ENCODE measurements at regions not wholly inside any gene's neighbourhood (a gene's known extent, or its start where the extent isn't known, plus 50 kb on each side); places are given as distances from the start of the nearest gene placed in this dataset.

DNA sequence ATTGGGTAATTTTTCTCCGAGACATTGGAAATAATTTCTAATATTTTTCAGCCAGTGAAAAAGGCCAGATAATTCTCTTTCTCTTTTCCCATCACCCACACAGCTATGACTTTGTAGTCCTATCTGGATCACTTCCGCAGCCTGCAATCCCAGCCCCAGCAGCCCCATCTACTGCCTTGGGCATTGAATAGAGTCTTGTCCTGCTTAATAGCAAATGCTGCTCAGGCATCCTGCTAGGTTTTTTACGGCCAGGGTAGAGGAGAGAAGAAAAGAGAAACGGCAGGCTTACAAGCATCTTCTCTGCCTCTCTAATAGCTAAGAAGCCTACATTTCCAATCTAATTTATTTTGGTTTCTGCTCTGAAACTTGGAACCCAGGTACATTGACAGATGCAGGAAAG, 154.3 kb upstream of the B3GAT1 start:
- H3K27ac ChIP-seq (ENCODE audit: extremely low read length, insufficient read depth, low read length) = no peak overlapping the region
- H3K4me2 ChIP-seq (ENCODE audit: low read depth, low read length) = no peak overlapping the region
- H3K79me2 ChIP-seq (ENCODE audit: insufficient read depth, low read length) = no peaks in the 10 kb centered on the region
- no peaks in the 10 kb centered on the region for H3K36me3 ChIP-seq (replicated peaks in 1 of 2; ENCODE audit: control insufficient read depth in 1 of 2, insufficient read depth in 2 of 2, low read length in 2 of 2)
- DNase-seq (ENCODE audit: low spot score) = no peak
- no peak for ATAC-seq
- CTCF ChIA-PET (ENCODE audit: low intra/inter-chr PET ratio, low total read pairs) = no interaction called here
- TF ChIP-seq PHF21A (CRISPR knock-in tag; IDR thresholded peaks at IDR 0.05) (no peak), POGZ (CRISPR knock-in tag; IDR thresholded peaks at IDR 0.05) (no peak), MTF1 (CRISPR knock-in tag; IDR thresholded peaks at IDR 0.05) (no peak), MED13 (CRISPR knock-in tag; IDR thresholded peaks at IDR 0.05) (no peak), SRY (CRISPR knock-in tag; IDR thresholded peaks at IDR 0.05) (no peak)
- no peak overlapping the region for H2AFZ ChIP-seq (ENCODE audit: low read length)
- no peaks in the 10 kb centered on the region for H4K20me1 ChIP-seq (ENCODE audit: insufficient read depth, low read length)
- no peak overlapping the region for H3K4me3 ChIP-seq (replicated peaks in 1 of 3; ENCODE audit: insufficient read depth in 1 of 3, low read depth in 2 of 3, low read length in 3 of 3)
- H3K9ac ChIP-seq (ENCODE audit: insufficient read depth, low read depth, low read length) = no peak overlapping the region
- no peak for FAIRE-seq
- H3K9me3 ChIP-seq (ENCODE audit: low read length) = no peaks in the 10 kb centered on the region
- no peaks in the 10 kb centered on the region for H3K4me1 ChIP-seq (ENCODE audit: insufficient read depth, low read length)
- no TSS peak for BruUV-seq (replicated peaks)
- in situ Hi-C loops (cut with HindIII; ENCODE audit: extremely low pct_ligation_motif_present, low pct_unique_long_range_greater_than_20kb) (no loop called here), intact Hi-C loops (cut with micrococcal nuclease; ENCODE audit: unreplicated experiment) (no loop called here)
- POLR2A ChIA-PET = no interaction called here
- 24% methylated on average over 4 of the region's 4 CpGs for WGBS (ENCODE audit: low lambda C conversion rate)
- H3K27me3 ChIP-seq (ENCODE audit: control insufficient read depth in 1 of 2, insufficient read depth in 2 of 2, low read length in 2 of 2) = peaks cover 0 to 5% of the 10 kb centered on the region in 2 experiments; a peak in 3 of 5 replicates

- Histone ChIP-seq H3K27ac (ENCODE audit: extremely low read length, insufficient read depth, low read length) (no peak overlapping the region), H3K27me3 (ENCODE audit: control insufficient read depth in 1 of 2, insufficient read depth in 2 of 2, low read length in 2 of 2) (peaks cover 0 to 7% of the 10 kb centered on the region in 2 experiments; a peak in 1 of 5 replicates), H4K20me1 (ENCODE audit: insufficient read depth, low read length) (no peaks in the 10 kb centered on the region), H2AFZ (ENCODE audit: low read length) (no peak overlapping the region), H3K4me2 (ENCODE audit: low read depth, low read length) (no peak overlapping the region), H3K9me3 (ENCODE audit: low read length) (no peaks in the 10 kb centered on the region), H3K9ac (ENCODE audit: insufficient read depth, low read depth, low read length) (no peak overlapping the region), H3K4me3 (replicated peaks in 1 of 3; ENCODE audit: insufficient read depth in 1 of 3, low read depth in 2 of 3, low read length in 3 of 3) (no peak overlapping the region), H3K79me2 (ENCODE audit: insufficient read depth, low read length) (no peaks in the 10 kb centered on the region), H3K36me3 (replicated peaks in 1 of 2; ENCODE audit: control insufficient read depth in 1 of 2, insufficient read depth in 2 of 2, low read length in 2 of 2) (no peaks in the 10 kb centered on the region), H3K4me1 (ENCODE audit: insufficient read depth, low read length) (no peaks in the 10 kb centered on the region)
- in situ Hi-C loops (cut with HindIII; ENCODE audit: extremely low pct_ligation_motif_present, low pct_unique_long_range_greater_than_20kb) = no loop called here
- TF ChIP-seq ATF7 (IDR thresholded peaks at IDR 0.05) (peak; percentile 38; the same call in 1 of the 2 replicates), ATF7 (CRISPR knock-in tag; IDR thresholded peaks at IDR 0.05) (no peak), RARA (CRISPR knock-in tag; IDR thresholded peaks at IDR 0.05) (no peak), CREB1 (IDR thresholded peaks at IDR 0.05) (peak; percentile 95), CREB1 (CRISPR knock-in tag; IDR thresholded peaks at IDR 0.05) (no peak)
- ChIA-PET POLR2A (no interaction called here), CTCF (ENCODE audit: low intra/inter-chr PET ratio, low total read pairs) (no interaction called here)
- FAIRE-seq = no peak
- no peak for ATAC-seq
- WGBS (ENCODE audit: low lambda C conversion rate) = 37% methylated on average over 12 of the region's 12 CpGs
- DNase-seq (ENCODE audit: low spot score) = no peak
- intact Hi-C loops (cut with micrococcal nuclease; ENCODE audit: unreplicated experiment) = no loop called here
- no TSS peak for BruUV-seq (replicated peaks)
Measured at GRCh38 chr11:134565343-134565891, 153.4 kb upstream of the B3GAT1 start.
